ENCODE measurements at regions not wholly inside any gene's neighbourhood (a gene's known extent, or its start where the extent isn't known, plus 50 kb on each side); places are given as distances from the start of the nearest gene placed in this dataset.

DNA sequence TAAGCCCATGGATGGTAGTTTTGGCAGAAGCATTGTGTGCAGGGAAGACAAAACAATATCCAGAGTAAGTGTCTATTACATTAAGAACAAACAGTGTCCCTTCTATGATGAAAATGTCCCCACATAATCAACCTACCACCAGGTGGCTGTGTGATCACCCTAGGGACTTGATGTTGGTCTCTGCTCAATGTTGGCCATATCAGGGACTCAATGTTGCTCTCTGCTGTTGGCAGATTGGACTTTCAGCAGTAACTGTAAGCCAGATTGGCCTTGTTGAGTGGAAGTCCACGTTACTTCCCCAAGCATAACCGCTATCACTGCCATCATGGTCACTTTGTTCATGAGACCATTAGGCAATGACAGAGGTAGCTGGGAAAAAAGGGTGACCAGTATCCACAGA lies 52.8 kb upstream of the PRSS3 start:
- Histone ChIP-seq H3K27ac (no peak overlapping the region), H3K4me1 (ENCODE audit: low read depth, poor library complexity, severe bottlenecking) (no peaks in the 10 kb centered on the region), H3K9ac (no peak overlapping the region), H3K4me2 (no peak overlapping the region), H2AFZ (ENCODE audit: low read depth) (no peak overlapping the region), H3K79me2 (ENCODE audit: insufficient read depth, low read depth) (no peaks in the 10 kb centered on the region), H3K27me3 (ENCODE audit: insufficient read depth, low read depth) (no peaks in the 10 kb centered on the region), H3K36me3 (ENCODE audit: insufficient read depth) (no peaks in the 10 kb centered on the region), H4K20me1 (ENCODE audit: insufficient read depth) (no peaks in the 10 kb centered on the region), H3K4me3 (IDR thresholded peaks at IDR 0.05; ENCODE audit: insufficient read depth, low read depth, low read length) (no peak overlapping the region)
- TF ChIP-seq, protein P1, sequence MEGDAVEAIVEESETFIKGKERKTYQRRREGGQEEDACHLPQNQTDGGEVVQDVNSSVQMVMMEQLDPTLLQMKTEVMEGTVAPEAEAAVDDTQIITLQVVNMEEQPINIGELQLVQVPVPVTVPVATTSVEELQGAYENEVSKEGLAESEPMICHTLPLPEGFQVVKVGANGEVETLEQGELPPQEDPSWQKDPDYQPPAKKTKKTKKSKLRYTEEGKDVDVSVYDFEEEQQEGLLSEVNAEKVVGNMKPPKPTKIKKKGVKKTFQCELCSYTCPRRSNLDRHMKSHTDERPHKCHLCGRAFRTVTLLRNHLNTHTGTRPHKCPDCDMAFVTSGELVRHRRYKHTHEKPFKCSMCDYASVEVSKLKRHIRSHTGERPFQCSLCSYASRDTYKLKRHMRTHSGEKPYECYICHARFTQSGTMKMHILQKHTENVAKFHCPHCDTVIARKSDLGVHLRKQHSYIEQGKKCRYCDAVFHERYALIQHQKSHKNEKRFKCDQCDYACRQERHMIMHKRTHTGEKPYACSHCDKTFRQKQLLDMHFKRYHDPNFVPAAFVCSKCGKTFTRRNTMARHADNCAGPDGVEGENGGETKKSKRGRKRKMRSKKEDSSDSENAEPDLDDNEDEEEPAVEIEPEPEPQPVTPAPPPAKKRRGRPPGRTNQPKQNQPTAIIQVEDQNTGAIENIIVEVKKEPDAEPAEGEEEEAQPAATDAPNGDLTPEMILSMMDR (conservative IDR thresholded peaks at IDR 0.05; ENCODE audit: low read depth, low read length), result no peak

Data from KMS-11 (cell line).